ENCODE measurements at regions not wholly inside any gene's neighbourhood (a gene's known extent, or its start where the extent isn't known, plus 50 kb on each side); places are given as distances from the start of the nearest gene placed in this dataset.

DNA sequence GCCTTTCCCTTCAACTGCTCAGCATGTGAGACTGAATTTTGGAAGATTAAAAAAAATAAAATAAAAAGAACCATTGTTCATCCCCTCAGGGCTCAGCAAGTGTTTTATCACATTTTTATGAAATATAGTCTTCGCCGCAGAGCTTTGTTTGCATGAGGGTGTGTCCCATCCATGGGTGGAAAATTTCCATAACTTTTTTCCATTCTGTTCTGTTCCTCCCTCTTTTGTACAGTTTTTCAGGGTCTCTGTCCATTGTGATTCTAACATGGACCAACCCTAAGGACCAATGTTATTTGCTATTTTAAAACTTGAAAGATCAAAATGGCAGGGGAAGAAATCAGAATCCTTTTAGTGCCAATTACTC, 213.3 kb upstream of the SGK1 start:
- TF ChIP-seq, protein P1, sequence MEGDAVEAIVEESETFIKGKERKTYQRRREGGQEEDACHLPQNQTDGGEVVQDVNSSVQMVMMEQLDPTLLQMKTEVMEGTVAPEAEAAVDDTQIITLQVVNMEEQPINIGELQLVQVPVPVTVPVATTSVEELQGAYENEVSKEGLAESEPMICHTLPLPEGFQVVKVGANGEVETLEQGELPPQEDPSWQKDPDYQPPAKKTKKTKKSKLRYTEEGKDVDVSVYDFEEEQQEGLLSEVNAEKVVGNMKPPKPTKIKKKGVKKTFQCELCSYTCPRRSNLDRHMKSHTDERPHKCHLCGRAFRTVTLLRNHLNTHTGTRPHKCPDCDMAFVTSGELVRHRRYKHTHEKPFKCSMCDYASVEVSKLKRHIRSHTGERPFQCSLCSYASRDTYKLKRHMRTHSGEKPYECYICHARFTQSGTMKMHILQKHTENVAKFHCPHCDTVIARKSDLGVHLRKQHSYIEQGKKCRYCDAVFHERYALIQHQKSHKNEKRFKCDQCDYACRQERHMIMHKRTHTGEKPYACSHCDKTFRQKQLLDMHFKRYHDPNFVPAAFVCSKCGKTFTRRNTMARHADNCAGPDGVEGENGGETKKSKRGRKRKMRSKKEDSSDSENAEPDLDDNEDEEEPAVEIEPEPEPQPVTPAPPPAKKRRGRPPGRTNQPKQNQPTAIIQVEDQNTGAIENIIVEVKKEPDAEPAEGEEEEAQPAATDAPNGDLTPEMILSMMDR (IDR thresholded peaks at IDR 0.05), result no peak
- TF ChIP-seq POLR2A (IDR thresholded peaks at IDR 0.05) (no peak), POLR2AphosphoS5 (IDR thresholded peaks at IDR 0.05) (no peak)
